Stimulated activated CD4-positive, alpha-beta T cell treated with anti-CD3 and anti-CD28 coated beads, Interleukin-1b, Interleukin-23, amount 100 ng/mL, for 4 hours (primary cell): ENCODE measurements at regions not wholly inside any gene's neighbourhood (a gene's known extent, or its start where the extent isn't known, plus 50 kb on each side); places are given as distances from the start of the nearest gene placed in this dataset.

Experiments
- DNase-seq, 2 donors: peaks; one replicate each; pipeline ENCODE4 v3.0.0-alpha.2; 2020; ENCODE audit warnings: low read depth in 2 of 2

GRCh38 chr10:78319371-78319770, 285.7 kb downstream of the RPS24 start:
- no peak for DNase-seq

DNA sequence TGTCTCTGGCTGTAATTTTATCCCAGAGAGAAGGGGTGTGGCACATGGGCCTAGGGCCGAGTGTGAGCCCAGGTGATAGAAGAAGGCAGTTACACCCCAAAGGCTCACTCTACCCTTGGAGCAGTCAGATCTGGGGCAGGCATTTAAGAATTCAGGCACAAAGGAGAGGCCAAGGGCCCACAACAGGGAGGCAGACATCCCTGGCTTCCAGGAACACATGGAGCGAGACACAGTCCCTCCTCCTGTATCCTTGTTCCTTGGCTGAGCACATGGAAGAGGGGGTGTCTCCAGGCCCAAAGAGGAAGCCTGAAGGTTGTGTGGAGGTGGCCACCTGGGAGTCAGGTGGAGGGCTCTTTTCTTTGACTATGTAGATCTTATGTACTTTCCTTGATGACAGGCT, 286.2 kb downstream of the RPS24 start:
- no peak for DNase-seq

GRCh38 chr10:78320506-78320905, 286.8 kb downstream of the RPS24 start:
- DNase-seq: no peak

DNA sequence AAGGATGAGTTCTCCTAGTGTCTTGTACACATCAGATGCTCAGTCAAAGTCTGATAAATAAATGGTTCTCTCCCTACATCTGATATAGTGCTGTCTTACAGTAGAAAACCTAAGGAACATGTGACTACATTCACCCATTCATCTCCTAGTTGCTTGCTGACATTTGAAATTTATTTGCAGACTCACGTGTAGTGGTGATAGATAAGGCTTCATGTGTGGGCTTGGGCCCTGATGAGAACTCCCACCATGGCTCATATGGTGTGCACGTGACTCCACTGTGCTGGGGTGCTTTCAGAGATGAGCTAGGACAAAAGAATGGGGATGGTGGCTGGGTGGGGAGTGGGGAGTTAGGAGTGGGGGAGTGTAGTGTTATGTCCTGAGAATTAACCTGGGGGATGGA, 287.3 kb downstream of the RPS24 start:
- no peak for DNase-seq

DNA sequence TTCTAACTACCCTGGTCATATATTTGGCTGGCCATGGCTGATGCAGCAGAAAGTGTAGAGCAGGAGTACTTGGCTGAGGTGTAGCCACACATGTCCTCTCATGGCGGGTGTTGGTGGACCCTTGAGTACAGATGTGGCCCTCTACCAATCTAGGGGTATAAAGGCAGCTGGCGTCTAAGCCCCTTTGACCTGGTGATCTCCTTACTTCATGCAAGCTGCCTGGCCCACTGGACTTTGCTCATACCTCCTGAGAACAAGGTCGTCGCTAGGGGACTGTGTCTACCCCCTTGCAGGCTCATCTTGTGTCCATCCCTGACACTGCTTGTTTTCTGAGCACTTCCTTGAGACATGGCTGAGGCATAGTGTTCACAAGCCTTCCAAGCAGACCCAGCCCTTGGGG, 287.8 kb downstream of the RPS24 start:
- no peak for DNase-seq

DNA sequence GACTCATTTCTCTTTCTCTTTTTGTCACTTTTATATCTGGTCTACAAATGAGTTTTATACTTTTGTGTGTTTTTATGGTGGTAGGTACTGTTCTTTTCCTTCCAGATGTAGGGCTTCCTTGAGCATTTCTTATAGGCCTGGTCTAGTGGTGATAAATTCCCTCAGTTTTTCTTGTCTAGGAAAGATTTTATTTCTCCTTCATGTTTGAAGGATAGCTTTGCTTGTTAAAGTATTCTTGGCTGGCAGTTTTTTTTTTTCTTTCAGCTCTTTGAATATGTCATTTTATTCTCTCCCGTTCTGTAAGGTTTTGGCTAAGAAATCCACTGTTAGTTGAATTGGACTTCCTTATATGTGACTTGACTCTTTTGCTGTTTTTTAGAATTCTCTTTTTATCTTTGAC, 292.7 kb downstream of the RPS24 start:
- no peak for DNase-seq

GRCh38 chr10:78327778-78328591, 294.3 kb downstream of the RPS24 start:
- no peak for DNase-seq

DNA sequence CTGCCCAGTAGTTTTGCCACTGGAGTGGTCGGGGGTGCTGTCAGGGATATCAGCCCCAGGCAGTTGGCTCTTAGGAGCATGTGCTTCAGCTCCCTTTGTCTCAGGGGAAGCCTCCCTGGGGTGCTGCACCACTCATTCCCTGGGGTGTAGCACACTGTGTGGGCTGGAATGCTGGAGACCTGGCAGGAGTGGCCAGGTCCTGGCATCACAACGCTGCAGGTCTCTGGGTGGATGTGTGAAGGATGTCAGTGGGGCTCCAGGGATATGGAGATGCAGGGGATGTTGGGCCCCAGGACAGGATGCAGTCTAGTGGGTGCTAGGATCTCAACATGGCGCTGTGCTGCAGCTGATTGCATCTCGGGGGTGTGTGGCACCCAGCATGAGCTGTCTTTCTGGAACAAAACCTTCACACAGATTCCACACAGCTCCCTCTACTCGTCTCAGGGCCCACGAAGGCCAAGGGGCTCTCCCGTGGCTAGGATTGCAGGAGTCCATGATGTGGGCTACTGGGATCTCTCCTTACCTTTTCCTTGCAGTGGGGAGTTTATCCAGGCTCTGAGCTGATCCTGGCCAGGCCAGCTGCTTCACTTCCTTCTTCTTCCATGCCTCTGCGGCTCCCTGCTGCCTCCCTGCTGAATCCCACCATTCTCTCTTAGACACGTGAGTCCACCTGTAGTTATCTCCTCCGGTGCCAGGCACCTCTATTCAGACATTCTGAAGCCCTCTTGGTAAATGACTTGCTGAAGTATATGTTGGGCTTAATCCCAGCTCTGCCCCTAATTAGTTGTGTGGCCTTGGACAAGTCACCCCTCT, 295.1 kb downstream of the RPS24 start:
- DNase-seq: no peak

GRCh38 chr10:78330884-78331283, 297.2 kb downstream of the RPS24 start:
- no peak for DNase-seq

DNA sequence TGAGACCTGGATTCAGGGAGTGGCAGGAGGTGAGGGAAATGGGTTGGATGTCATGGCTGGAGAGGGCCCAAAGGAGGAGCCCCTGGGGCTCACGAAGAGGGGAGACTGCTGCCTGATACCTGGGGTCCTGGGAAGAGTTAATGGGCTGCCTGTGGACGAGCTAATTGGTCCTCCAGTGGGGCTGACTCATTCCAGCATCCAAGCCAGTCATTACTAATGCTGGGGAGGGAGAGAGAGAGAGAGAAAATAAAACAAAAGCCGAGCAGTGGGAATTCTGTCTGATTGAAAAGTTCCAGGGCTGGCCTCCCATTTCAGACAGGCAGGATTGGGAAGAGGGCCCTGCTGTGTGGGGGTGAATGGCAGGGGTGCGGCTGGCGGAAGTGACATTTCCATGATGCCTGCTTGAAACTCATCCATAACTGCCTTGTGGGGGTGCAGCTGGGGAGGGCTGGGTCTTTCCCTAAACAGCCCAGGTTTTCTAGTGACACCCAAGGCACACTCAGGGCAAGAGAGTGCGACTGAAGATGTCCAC, 297.8 kb downstream of the RPS24 start:
- DNase-seq: no peak

DNA sequence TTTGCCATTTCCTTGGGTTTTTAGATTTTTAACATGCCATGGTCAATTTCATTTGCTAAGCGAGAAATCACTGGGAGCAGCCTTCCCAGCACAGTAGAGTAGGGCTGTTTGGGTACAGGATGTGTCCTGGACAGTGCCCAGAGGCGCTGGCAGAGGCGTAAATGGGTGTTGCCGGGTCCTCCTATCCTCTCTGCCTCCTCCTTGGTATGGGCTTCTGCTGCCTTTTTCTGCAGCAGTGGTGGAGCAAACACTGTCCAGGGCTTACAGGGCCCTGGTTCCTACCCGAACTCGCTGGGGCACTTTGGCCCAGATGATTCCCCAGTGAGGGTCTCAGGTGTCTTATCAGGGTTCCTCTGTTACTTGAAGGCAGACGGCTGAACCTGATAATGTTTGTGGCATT, 298.3 kb downstream of the RPS24 start:
- DNase-seq: no peak

- DNase-seq: no peak
Measured at GRCh38 chr10:78332657-78333056, 299.0 kb downstream of the RPS24 start.

DNA sequence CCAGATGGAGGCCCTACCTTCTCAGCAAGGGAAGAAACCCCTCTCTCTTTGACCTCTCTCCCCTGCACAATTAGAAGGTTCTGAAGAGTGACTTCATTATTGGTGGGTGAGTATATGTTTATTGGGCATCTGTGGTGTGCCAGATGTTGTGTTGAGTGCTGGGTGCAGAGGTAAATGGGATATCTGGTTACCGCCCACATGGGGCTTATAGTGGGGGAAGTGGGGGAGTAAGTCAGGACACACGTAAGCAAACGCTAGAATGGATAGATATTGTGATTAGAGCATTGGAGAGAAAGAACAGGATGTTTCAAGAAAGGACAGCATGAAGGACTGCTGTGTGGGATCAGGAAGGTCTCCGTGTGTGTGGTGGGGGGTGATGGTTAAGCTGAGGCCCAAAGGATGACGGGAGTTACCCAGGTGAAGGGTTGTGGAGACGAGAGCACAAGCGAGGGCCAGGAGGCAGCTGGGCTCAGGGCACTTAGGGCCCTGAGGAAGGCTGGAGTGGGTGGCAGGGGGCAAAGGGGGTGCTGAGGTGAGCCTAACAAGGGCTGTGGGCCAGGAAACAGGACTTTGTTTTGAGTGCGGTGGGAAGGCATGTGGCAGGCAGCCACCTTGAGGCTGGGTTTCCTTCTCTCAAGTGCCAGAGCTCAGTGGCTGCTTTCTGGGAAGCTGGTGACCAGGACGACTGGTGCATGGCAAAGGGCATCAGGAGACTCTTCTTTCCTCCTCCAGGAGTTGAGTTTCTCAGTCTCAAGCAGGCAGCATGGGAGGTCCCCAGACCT, 299.9 kb downstream of the RPS24 start:
- DNase-seq: no peak

- no peak for DNase-seq
Measured at GRCh38 chr10:78335371-78335690, 301.7 kb downstream of the RPS24 start.

DNA sequence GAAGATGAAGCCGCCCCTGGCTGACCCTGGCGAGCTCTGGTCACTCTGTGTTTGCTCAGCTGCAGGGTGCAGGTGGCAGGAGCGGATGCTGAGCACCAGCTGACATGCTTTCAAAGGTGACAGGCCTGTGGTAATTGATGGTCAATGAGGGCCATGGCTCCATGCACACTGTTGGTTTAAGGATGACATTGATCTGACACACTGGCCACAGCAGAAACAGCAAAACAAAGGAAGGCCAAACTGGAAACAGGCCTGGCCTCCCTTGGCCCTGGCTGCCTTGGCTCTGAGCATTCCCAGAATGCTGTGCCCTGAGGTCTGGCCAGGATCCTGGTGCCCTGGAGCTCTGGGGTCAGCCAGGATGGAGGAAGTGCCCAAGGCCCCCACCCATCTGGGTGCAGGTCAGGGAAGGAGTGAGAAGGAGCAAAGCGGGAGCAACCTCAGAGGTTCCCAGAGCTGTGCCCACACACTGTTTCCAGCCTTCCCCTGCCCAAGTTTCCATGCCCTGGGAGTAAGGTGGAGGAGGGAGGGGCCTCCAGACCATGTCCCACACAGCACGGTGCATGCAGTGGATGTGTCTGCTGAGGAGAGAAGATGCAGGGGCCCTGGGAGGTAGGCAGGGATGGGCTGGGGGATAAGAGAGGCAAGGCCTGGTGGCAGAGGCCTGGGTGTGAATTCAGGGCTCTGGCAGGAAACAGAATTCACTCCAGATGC, 302.2 kb downstream of the RPS24 start:
- DNase-seq: no peak

DNA sequence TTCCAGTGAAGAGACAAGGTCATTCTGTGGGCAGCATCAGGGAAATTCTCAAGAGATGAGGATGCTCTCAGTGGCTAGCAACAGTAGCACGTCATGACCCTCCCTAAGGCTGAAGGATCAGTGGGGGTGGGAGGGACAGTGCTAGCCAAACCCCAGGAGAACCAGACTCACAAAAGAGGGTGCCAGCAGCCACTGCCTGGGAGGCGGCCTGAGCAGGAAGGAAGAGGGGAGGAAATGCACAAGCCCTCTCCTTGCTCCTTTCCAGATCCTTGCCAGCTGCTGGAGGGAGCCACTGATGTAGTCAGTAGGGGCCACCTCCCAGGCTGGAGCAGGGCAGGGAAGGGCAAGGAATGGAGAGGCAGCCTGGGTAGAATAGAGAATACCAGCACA, 302.7 kb downstream of the RPS24 start:
- DNase-seq: no peak

GRCh38 chr10:78337016-78337415, 303.4 kb downstream of the RPS24 start:
- DNase-seq: no peak

DNA sequence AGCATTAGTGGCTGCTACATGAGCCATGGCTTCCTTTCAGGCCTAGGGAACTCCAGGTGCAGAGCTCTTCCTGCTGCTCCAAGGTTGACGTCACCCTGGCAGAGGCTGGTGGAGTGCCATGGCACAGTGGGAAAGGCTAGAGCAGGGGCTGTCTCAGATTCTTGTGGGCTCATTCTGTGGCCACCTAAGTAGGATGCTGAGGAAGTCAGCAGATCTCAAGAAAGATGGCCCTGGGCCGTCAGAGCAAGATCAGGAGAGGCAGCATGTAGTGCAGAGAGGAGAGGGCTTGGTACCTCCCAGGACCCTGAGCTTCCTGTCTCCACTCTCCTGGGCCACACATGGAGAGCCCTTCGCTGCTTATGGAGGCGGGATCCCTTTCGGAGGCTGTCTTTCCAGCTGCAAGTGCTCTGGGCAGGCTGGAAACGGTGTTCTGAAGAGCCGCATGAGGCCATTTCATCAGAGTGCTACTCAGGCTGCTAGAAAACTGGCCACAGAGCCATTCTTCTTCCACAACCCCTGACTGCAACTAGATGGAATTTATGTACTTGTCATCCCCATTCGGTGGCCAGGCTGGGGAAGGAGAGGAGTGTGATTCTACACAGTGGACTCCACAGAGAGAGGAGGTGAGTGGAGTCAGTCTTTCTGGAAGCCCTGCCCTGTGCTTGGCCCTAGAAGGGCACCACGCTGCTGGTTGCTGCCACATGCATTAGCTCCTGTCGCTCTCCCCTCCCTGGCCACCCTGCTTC, 304.2 kb downstream of the RPS24 start:
- DNase-seq: no peak

- DNase-seq: no peak
Measured at GRCh38 chr10:78338717-78339116, 305.1 kb downstream of the RPS24 start.

DNA sequence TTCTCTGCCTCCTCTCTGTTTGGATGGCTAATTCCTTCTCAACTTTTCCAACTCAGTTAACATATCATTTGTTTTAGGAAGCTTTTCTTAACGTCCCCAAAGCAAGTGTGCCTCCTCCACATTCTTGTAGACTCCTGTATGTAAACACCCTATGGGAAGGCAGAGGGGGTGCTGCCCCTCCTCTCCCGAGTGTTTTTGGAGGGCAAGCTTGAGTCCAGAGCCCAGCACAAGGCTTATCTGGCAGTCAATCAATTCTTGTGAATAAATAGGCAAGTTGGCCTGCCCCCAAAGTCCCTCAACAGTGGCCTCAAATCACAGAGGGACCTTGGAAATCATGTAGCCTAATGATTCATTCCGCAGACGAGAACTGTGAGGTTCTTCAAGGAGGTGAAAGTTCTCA, 305.6 kb downstream of the RPS24 start:
- DNase-seq: no peak
